Left lobe of liver (tissue), 2 donors: ENCODE measurements at regions not wholly inside any gene's neighbourhood (a gene's known extent, or its start where the extent isn't known, plus 50 kb on each side); places are given as distances from the start of the nearest gene placed in this dataset.

Experiments
- ATAC-seq: fragments of 200-7000 bp; cut with Tn5 transposase; one replicate; pipeline ENCODE4 v1.9.1; 2020; ENCODE audit warnings: mild to moderate bottlenecking, moderate library complexity
- DNase-seq: peaks from one replicate; pipeline ENCODE4 v3.0.0-alpha.2; 2020; ENCODE audit warnings: low spot score
- donor health status: DM: no; HTN: no; CAD: no; lungs with moderate emphysema.
- donor health status: DM: no; HTN: yes; CAD: no.

DNA sequence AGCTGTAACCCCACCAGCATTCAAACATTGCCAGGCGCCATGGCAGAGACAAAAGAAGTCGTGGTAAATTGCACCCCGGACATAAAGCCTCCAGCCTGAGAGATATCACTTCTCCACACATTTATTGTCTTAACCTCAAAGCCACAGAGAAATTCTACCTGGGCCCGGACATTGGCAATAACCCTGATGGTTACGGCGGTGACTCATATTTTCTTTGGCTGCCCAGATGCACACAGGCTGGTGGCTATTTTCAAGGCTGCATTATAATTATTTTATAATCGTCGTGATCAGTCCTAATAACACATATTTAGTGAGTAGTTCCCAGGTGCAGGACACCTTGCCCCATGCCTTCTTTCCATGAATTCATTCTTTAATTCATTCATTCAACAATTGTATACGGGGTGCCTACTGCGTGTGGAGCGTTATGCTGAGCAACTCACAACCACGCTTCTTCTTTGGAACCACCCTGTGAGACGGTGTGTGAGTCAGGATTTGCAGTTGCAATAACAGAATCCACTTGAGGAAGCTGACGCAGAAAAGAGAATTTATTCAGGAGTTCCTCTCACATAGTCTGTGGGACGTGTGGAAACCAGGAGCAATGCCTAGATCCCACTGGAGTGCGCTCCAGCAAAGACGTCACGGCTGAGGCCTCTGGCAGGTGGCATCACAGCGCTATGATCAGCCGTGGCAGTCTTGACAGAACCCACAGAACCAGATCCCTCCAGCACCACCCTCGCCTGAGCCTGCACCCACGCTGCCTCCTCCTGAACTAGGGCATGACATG lies 245.7 kb downstream of the FOXL1 start:
- ATAC-seq (no peak), DNase-seq (no peak)

DNA sequence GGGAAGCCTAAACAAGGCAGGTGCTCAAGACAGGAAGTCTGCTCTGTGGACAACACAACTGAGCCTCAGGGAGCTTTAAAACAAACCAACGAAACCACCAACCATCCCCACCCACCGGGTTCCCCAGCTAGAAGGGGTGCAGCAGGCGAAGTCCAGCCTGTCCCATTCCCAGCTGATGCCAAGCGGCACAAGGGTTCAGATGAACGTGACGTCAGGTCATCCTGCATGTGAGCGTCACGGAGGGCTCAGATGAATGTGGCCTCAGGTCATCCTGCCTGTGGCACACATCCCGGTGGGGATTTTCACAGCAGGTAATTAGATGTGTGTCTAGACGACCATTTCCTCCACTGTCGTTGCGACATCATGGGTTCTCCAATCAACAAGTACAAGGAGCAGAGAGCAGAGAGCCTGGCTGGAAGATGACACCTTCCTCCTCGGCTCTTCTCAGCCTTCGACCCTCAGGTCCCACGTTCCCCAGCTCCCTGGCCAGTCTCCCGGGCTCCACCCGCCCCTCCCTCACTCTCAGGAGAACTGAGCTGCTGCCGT lies 246.5 kb downstream of the FOXL1 start:
- DNase-seq (no peak), ATAC-seq (no peak)

DNA sequence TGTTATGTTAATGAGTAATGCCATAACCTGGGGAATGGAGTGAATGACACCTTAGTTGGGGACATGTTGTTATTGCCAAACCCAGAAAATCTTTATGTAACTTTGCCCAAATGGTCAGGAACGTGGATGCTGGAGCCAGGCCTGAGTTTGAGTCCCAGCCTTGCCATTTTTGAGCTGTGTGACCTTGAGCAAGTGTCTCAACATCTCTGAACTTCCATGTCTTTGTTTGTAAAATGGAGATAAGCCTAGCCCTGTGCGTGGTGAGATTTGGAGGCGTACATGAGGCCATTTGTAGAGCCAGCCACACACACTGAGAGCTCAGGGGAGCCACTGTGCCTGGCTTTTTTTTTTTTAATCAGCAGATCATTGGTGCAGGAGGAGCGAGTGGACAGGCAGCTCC lies 247.3 kb downstream of the FOXL1 start:
- ATAC-seq (no peak), DNase-seq (no peak)

DNA sequence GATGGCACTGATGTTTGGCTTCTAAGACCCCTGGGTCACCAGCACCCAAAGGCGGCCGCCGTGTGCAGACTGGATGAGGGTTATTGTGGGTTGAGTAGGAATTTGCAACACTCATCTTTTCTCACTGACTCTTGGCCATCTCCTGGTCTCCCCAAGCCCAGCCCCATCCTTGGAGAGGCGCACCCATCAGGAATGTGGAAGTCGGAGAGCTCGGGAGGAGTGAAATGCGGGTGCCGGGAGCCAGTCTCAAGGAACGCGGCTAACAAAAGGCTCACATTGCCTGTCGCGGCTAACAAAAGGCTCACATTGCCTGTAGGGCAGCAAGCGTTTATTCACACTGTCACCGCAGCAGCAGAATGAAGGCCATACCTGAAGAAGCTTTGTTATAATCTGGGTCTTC lies 248.6 kb downstream of the FOXL1 start:
- no peak for DNase-seq
- no peak for ATAC-seq

DNA sequence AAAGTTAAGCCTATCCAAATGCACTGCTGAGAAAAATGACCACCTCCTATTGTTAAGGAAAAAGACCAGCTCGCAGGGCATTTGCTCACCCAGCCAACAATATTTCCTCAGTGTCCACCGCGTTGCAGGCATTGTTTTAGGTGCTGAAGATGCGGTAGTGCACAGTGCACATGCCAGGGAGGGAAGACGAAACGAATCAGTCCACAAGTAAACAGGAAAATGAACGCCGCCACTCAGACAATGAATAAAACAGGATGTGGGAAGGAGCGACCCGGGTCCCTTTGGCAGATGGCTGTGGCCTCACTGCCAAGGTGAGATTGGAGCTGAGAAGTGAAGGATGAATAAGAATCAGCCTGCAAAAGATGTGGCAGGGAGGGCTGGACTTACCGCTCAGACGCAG lies 249.2 kb downstream of the FOXL1 start:
- no peak for DNase-seq
- no peak for ATAC-seq

DNA sequence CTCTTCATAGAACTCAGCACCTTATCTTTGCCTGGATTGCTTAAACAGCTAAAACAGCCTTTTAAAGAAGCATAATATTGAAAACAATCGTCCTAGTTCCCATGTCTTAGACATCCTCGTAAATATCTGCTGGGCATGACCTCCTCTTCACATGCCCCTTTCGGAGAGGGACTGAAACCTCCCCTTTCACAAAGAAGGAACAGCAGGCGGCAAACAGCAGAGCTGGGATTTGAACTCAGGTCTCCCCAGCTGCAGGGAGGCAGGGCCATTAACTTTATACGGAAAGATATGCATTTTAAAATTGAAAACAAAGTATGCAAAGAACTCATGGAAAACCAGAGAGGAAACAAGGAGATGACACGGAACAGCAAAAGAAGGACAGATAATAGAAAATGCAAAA lies 249.9 kb downstream of the FOXL1 start:
- DNase-seq (no peak), ATAC-seq (no peak)

DNA sequence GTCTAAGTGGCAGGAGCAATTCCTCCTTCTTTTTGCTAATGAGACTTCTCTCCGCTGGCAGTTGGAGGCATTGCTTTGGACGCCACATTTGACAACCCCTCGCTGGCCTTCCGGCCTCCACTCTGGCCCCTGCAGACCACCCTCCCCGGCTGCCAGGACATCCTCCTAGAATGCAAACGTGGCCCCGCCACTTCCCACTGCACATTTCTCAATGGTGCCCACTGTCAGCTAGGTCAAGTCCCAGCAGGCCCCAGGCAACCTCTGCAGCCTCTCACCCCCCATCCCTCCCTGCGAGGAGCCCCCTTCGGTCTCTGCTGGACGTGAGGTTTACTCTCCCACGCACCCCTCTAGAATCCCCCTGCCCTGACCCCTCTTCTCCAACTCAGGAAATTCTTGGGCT lies 250.3 kb downstream of the FOXL1 start:
- ATAC-seq (no peak), DNase-seq (no peak)

DNA sequence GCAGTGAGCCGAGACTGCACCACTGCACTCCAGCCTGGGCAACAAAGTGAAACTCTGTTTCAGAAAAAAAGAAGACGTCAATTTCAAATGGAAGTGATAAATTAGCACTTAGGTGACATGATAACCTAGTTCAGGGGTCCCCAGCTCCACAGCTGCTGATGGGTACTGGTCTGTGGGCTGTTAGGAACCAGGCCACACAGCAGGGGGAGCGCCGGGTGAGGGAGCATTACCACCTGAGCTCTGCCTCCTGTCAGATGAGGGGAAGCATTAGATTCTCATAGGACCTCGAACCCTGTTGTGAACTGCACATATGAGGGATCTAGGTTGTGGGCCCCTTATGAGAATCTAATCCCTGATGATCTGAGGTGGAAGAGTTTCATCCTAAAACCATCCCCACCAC lies 253.0 kb downstream of the FOXL1 start:
- DNase-seq (no peak), ATAC-seq (no peak)

DNA sequence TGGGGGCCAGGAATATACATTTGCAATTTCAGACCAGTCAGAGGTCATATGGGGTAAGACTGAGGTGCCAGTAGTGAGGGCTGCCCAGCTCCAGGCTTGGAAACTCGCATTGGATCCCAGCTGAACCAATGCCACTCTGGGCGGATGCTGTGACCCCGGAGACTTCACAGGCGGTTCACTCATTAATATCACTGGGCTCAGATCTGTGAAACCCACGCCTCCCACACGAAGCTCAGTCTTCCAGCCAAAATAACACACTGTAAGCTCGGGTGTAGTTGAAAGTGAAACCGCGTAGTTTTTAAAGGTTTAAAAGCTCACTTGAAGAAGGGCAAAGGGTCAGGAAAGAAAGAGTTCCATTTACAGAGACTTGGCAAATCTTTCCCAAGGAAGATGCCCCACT lies 254.8 kb downstream of the FOXL1 start:
- DNase-seq (no peak), ATAC-seq (no peak)

DNA sequence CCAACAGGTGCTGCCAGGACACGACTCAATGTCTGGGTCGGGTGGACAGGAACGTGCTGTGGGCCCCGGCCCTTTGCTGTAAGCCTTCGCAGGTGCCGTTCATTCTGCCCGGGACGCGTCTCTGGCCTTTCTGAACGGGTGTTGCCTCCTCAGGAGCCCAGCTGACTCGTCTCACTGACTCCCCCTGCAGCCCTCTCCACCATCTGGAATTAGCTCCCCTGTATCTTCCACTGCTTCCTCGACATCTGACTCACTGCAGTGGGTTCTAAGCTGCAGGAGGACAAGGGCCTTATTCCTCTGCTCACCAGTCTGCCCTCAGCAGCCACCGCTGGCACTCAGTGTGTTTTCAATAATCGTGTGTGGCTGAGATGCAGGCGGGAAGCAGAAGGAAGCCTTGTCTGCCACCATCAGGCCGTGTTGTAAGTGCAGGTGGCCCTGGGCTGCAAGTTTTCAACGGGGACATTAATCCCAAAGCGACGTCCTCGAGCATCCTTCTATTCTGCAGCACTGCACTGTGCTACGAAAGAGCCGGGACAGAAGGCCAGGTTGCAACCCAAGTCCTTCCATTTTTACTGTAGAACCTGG lies 256.2 kb downstream of the FOXL1 start:
- DNase-seq (no peak), ATAC-seq (peak; percentile 13)

DNA sequence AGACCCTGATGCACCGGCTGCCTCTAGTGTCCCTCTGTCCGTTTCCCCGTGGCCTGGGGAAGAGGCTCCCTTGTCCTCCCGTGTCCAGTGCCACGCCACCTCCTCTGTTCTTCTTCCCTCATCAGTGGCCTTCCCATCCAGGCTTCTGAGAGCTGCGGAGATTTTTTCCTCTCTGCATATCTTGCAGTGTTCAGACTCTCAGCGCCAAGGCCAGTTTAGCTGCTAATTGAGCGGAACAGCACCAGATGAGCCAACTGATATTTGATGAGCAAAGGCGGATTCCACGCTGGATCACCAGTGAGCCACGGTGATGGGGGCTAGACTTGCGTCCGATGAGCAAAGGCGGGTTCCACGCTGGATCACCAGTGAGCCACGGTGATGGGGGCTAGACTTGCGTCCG lies 257.6 kb downstream of the FOXL1 start:
- no peak for ATAC-seq
- DNase-seq: no peak

DNA sequence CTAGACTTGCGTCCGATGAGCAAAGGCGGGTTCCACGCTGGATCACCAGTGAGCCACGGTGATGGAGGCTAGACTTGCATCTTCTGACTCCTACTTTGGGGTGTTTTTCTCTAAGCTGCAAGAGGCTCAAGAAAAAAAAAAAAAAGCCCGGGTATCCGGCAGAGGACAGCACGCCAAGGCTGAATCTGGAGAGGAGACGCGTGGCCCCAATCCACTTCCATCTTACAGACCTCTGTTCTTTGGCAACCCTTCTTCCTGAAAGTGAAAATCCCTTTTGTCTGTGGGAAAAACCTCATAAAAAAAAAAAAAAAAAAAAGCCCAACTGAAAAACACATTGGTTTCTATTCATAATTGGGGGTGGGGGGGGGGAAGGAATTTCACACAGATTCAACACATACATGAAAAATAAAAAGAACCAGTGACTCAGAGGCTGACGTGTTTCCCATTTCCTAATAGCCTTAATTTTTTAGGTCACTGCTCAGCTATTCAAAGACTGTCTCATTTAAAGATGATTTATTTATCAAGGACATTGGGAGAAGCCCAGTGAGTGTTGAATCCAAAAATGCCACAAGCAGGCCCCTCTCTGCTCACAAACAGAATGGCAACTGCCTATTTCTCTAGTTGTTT lies 258.3 kb downstream of the FOXL1 start:
- DNase-seq (no peak), ATAC-seq (no peak)

DNA sequence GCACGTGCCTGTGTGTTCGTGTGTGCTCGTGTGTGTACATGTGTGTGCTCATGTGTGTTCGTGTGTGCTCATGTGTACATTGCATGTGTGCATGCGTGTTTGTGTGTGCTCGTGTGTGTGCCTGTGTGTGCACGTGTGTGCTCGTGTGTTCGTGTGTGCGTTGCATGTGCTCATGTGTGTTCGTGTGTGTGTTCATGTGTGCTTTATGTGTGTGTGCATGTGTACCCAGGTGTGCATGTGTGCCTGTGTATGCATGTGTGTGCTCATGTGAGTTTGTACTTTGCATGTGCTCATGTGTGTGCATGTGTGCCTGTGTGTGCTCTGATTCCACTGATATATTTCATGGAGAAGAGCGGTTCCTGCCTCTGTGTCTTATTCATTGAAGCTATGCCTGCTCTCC lies 265.5 kb downstream of the FOXL1 start:
- DNase-seq (no peak), ATAC-seq (no peak)

DNA sequence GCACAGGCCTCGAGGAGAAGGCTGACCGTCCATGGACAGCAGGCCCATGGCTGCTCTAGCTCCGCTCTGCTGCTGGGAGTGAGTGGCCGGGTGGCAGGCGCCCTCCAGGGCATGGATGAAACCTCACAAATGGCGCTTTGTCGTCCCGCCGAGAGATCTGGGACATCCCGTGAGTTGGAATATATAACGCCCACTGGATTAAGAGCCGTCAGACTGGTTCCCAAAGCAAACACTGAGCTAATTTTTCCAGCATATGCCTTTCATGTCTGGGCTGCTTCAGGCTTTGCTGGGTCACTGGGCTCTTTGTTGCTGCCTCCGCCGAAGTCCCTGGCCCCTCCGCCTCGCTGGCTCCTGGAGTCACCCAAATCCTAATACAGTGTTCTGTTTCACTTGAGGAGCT lies 266.3 kb downstream of the FOXL1 start:
- DNase-seq (no peak), ATAC-seq (no peak)

DNA sequence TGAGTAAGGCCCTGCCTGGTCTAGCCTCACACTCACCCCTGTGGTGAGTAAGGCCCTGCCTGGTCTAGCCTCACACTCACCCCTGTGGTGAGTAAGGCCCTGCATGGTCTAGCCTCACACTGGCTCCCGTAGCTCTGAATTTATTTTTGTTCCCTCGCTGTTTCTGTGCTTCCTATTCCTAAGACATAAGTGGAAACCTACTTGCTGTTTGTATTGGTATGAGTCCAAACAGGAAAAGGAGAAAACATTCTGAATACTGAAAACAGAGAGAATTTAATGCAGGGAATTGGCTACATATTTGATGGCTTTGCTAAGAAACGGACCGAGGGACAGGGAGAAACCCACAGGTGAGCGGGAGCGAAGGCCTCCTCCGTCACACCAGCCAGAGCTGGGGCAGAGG lies 267.8 kb downstream of the FOXL1 start:
- no peak for ATAC-seq
- DNase-seq: no peak

DNA sequence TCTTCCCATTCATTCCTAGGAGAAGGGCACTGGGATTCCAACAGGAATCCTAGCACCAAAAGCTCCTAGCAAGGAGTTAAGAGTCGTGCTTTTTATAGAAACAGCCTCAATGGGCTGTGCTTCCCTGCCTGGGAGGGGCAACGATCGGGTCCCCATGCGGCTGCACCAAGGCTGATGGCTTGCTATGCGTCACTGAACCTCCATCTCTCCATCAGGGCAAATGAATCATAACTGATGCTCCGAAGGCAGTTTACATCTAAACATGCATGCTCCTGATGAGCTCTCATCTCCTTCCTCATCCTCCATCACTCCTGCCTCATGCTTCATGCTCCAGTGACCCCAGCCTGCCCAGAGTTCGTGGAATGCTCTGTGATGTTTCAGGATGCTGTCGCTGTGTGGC lies 270.5 kb downstream of the FOXL1 start:
- ATAC-seq (no peak), DNase-seq (no peak)

DNA sequence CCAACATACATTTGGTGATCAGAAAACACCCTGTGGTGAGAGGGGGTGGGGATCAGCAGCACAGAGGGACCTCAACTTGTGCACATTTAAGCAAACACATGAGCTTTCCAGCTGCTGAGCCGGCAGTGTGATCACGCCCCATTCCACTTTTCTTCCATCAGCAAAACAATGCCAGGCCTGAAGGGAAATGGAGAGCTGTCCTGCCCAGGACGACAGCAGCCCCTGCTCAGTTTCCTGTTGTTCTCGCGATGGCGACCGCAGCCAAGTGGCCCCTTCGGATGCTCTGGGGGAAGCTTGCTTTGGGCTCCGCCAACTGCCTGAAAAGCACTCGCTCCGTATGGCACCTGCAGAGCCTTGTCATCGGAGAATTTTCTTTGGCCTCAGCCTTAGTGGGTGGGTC lies 272.3 kb downstream of the FOXL1 start:
- no peak for ATAC-seq
- DNase-seq: no peak

DNA sequence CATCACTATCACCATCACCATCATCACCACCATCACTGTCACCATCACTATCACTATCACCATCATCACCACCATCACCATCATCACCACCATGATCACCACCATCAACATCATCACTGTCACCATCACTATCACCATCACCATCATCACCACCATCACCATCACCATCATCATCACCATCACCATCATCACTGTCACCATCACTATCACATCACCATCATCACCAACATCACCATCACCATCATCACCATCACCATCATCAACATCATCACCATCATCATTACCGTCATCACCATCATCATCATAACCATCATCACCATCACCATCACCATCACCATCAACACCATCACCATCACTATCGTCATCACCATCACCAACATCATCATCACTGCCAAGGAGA lies 273.8 kb downstream of the FOXL1 start:
- ATAC-seq (no peak), DNase-seq (no peak)

DNA sequence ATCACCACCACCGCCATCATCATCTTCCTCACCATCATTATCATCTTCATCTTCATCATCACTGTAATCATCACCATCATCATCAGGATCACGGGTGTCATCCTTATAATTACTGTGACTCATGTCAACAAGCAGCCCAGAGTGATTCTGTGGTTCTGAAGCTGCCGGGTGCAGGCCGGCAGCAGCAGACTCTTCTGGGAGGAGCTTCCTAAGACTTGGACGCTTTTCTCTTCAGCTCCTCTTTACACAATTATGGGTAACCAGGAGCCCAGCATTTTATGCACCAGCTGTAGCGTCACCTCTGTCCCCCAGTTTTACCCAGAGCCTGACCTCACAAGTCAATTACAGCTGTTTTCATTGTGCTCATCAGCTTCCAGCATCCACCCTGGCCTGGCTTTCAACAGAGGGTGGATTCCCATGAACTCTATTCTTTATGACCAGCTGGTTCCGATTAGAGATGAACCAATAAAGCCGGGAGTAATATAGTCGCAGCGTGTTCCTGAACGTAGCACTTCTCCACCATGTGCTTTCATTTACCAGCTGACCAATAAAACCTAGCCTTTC lies 275.8 kb downstream of the FOXL1 start:
- no peak for DNase-seq

DNA sequence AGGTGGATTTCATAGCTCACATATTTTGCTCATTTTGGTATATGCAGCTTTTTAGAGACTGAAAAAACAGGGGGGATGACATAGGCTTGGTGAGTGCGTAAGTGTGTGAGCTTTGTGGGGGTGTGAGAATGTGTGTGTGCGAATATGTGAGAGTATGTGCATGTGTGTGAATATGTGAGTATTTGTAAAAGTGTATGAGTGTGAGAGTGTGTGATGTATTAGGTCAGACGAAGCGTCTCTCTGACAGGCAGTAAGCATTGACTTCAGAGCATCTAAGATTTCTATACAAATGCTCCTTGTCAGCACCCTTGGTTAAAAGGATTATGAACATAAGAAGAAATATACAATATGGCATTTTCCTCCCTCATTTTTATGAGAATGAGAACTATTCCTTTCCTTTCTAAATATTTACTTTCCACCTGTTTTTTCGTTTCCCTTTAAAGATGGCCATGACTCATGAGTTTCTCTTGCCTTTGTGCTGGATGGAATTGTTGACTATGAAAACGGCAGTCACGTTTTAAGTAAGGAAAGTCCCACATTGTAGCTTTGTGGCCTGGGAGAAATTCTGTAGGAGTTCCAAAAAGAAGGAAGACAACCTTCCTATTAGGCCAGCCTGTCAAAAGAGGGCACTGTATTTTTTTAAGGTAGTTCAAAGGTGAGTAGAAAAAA lies 276.4 kb downstream of the FOXL1 start:
- ATAC-seq (no peak), DNase-seq (no peak)

More for the DNA sequence above, 275.8 kb downstream of the FOXL1 start:
- no peak for ATAC-seq

DNA sequence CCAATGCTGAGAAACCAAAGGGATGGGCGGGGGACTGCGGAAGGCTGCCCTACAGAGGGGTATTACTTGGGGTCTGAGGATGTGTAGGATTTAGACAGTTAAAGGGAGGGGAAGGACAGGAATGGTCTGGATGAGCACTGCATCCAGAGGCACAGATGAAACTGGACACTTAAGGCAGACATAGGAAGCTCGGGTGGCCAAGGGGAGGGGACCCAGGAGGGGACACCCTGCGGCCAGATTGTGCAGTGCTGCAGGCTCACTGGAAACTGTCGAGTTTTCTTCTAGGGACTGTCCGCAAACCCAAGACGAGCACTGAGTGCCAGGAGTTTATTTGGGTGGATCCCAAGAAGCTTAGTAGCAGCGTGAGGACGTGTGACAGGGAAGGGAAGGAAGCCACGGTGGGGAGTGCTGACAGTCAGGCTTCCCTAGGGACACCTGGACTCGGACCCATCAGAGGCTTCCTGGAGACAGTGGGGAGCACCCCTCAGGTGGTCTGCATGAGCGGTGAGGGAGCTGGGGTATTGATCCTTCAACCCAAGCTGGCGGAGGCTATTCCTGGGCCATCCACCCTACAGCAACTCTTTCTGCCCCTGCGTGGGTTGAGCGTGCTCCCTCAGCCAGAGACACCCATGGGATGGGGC lies 278.7 kb downstream of the FOXL1 start:
- ATAC-seq (no peak), DNase-seq (no peak)
